AG10803 (cell line): ENCODE measurements at regions not wholly inside any gene's neighbourhood (a gene's known extent, or its start where the extent isn't known, plus 50 kb on each side); places are given as distances from the start of the nearest gene placed in this dataset.

Experiments
- DNase-seq: peaks from one replicate; pipeline ENCODE4 v3.0.0; 2010; ENCODE audit warnings: low read depth
- H3K4me3 ChIP-seq: 2 replicates; pipeline ENCODE4 v1.5.1; 2011; ENCODE audit warnings: mild to moderate bottlenecking, low read length, control low read depth
- TF ChIP-seq, protein P1 (sequence below): conservative IDR thresholded peaks from 2 replicates; pipeline ENCODE4 v1.5.1; 2011; ENCODE audit warnings: mild to moderate bottlenecking, low read length, control low read depth, inconsistent platforms

DNA sequence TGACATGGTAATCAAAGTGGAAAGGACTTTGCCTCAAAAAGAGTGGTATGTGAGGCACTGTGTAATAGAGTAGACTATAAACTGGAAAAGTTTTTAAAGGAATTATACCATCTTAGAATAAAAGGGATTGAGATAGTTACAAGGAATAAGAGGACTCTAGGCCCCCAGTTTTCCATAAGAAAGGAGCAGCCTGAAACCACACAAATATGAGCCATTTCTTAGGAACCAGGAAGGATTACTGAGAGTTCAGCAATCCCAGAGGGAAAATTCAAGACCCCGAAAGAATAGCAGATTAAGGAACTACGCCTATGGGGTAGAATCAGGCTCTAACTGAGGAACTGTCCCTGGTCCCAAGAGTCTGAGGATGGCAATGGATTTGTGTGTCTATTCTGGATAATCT is 1213.3 kb downstream of the C4orf33 start:
- H3K4me3 ChIP-seq: no peak overlapping the region
- TF ChIP-seq, protein P1, sequence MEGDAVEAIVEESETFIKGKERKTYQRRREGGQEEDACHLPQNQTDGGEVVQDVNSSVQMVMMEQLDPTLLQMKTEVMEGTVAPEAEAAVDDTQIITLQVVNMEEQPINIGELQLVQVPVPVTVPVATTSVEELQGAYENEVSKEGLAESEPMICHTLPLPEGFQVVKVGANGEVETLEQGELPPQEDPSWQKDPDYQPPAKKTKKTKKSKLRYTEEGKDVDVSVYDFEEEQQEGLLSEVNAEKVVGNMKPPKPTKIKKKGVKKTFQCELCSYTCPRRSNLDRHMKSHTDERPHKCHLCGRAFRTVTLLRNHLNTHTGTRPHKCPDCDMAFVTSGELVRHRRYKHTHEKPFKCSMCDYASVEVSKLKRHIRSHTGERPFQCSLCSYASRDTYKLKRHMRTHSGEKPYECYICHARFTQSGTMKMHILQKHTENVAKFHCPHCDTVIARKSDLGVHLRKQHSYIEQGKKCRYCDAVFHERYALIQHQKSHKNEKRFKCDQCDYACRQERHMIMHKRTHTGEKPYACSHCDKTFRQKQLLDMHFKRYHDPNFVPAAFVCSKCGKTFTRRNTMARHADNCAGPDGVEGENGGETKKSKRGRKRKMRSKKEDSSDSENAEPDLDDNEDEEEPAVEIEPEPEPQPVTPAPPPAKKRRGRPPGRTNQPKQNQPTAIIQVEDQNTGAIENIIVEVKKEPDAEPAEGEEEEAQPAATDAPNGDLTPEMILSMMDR: no peak
- no peak for DNase-seq

DNA sequence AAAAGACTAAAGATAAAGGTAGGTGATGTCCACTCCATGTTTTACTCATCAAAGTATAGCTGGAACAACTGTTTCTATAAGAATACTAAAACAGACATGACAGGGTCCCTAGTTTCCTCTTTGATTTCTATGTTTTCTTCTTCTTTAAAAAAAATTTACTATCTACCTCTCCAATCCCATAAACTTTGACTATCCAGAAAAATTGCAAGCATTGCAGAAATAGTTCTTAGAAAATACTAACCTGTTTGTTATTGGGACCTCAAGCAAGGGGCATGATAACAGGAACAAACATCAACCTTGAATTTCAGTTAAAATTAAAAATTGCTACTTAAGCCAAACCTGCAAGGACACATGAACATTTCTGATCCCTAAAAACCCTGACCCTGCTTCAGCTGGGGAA is 1226.5 kb downstream of the C4orf33 start:
- TF ChIP-seq, protein P1: no peak
- DNase-seq: no peak
- H3K4me3 ChIP-seq: no peak overlapping the region

DNA sequence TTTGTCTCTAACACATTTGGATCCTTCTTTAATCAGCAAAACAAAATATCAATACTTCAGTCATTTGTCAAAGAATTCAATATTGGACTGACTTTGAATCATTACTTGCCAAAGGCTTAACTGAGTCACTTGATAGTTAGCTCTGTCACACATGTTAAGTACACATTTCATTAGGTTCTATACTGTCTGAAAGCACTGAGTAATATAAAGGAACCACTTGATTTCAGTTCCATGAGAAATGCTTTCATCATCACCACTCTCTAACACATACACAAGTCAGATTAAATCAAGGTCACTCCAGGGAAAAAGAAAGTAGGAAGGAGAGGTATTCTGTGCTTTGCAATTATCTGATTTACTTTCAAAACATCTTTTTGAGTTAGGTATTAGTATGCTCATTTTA is 1233.1 kb downstream of the C4orf33 start:
- DNase-seq: no peak
- no peak overlapping the region for H3K4me3 ChIP-seq
- TF ChIP-seq, protein P1: no peak

DNA sequence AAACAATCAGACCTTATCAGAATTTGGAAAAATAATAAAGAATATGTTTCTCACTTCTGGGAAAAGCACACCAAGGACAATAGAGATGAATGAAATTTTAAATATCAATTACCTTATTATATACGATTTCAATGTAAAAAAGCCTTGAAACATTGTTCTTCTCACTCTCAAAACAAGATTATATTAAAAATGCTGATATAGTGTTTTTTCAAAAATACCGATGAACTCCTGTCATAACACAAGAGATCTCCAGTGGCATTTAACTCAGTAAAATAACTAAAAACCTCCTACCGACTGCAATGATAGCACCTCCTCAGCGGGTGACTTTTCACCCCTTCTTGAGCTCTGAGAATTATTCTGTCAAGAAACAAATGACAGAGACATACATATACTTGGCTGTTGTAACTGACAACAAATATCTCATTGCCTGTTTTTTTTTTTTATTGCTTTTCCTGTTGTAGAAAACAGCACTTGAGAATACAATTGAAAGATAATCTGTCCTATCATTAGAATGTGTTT is 1237.3 kb downstream of the C4orf33 start:
- TF ChIP-seq, protein P1: no peak
- H3K4me3 ChIP-seq: no peak overlapping the region
- no peak for DNase-seq

DNA sequence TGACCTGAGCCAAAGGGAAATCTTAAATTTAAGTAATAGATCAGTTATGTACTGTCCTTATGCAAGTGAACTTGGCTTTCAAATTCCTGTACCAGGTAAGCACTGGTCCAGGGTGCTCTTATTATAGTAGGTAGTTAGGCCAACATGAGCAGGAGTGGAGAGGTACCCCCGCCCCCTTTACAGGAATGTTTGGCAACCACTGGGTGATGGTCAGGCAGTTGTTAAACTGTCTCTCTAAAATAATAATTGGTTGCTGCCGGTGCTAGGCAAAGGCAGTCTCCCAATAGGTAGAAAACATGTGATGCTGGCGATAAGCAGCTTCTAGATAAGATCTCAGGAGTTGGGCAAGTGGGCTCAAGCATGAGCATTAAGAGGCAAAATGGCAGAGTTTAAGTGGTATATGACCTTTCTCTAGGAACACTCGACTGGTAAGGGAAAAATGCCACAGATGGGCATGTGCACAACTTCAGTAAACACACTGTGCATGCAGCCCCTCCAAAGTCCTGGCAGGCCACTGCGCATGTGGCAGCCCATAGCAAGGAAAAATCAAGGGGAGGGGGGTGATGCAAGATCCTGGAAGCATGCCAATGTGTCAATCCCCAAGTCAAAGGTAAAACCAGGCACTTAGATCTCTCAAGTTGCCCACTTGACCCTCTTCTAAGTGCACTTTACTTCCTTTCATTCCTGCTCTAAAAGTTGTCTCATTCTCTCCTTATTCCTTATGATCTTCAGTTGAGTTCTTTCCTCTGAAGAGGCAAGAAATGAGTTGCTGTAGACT is 1239.7 kb downstream of the C4orf33 start:
- TF ChIP-seq, protein P1: no peak
- H3K4me3 ChIP-seq: no peak overlapping the region
- no peak for DNase-seq

DNA sequence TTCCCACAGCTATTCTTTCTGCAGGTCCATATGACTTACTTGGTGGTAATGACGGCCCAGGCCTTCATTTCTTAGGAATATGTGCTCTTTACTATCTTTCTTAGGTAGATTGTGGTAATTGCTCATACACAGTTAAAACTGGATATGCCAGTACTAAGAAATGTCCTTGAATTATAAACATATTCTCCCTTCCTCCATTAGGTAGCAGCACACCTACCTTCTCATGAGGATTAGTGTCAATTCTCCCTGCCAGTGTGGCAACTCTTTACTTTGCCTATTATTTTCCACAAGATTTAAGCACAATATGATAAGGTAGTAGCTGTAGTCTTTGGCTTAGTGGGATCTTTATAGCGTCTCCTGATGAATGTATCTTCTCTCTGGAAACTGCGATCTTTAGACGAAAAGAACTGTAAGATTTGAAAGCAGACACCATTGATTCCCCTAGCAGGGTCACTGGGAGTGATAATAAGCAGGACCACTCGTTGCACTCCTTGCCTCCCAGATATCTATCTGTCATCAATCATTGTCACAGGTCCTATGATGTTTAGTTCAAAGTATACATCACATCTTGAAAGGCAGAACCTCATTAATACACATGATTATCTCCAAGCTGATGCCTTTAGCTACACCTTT is 1240.7 kb downstream of the C4orf33 start:
- TF ChIP-seq, protein P1: peak; percentile 57
- H3K4me3 ChIP-seq: no peak overlapping the region
- DNase-seq: peak; percentile 18

DNA sequence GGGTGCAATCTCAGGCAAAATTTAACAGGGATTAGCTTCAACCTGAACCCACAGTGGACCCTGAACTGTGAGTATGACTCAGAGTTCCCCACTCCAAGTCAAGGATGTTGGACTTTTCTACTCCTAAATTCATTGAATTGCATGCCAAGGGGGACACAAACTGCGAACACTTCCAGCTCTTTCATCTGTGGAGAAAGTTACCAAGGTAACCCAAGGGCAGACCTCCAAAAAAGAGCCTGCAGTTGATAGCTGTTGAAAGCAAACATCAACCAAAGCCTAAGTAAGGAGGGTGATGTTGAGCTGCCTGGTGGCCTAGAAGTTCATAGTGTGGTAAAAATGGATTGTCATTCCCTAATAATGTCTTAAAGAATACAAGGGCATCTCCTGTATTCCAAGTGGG is 1242.9 kb downstream of the C4orf33 start:
- H3K4me3 ChIP-seq: no peak overlapping the region
- TF ChIP-seq, protein P1: no peak
- DNase-seq: no peak
